Stimulated activated naive CD8-positive, alpha-beta T cell treated with anti-CD3 and anti-CD28 coated beads, Interleukin-15, amount 100 ng/mL, for 72 hours (primary cell): ENCODE measurements at regions not wholly inside any gene's neighbourhood (a gene's known extent, or its start where the extent isn't known, plus 50 kb on each side); places are given as distances from the start of the nearest gene placed in this dataset.
A peak's percentile ranks its signal among the peaks of the same experiment; 100 is the strongest.

Experiments used
- ATAC-seq: fragments of 150-1000 bp; cut with Tn5 transposase; 2 replicates; pipeline ENCODE4 v1.10.0; 2021; ENCODE audit warnings: mild to moderate bottlenecking, moderate library complexity
- DNase-seq, 2 donors: peaks; one replicate each; pipeline ENCODE4 v3.0.0; 2021 to 2022
- H3K27ac Mint-ChIP-seq, 2 donors: one replicate each; pipeline ENCODE4 v1.8.0; 2022; ENCODE audit warnings: mild to moderate bottlenecking in 2 of 2, mixed read lengths in 2 of 2, moderate library complexity in 2 of 2
- H3K27me3 Mint-ChIP-seq: one replicate; pipeline ENCODE4 v1.8.0; 2022; ENCODE audit warnings: mixed read lengths
- H3K4me1 Mint-ChIP-seq: one replicate; pipeline ENCODE4 v1.8.0; 2022; ENCODE audit warnings: mild to moderate bottlenecking, mixed read lengths
- H3K4me3 Mint-ChIP-seq, 2 donors: one replicate each; pipeline ENCODE4 v1.8.0; 2022; ENCODE audit warnings: mild to moderate bottlenecking in 2 of 2, mixed read lengths in 2 of 2, moderate library complexity in 1 of 2
- H3K9me3 Mint-ChIP-seq, 2 donors: one replicate each; pipeline ENCODE4 v1.8.0; 2022; ENCODE audit warnings: mixed read lengths in 2 of 2

GRCh38 chr2:212945526-212945925 lies 205.9 kb downstream of the IKZF2 start:
- Mint-ChIP-seq H3K27me3 (peaks cover 6% of the 10 kb centered on the region), H3K4me1 (no peaks in the 10 kb centered on the region), H3K27ac (no peak overlapping the region), H3K4me3 (no peak overlapping the region), H3K9me3 (no peaks in the 10 kb centered on the region)
- DNase-seq: no peak
- ATAC-seq: no peak

GRCh38 chr2:212943351-212943750 lies 208.1 kb downstream of the IKZF2 start:
- DNase-seq (no peak), ATAC-seq (no peak)
- Mint-ChIP-seq H3K27me3 (no peaks in the 10 kb centered on the region), H3K27ac (no peak overlapping the region), H3K4me3 (no peak overlapping the region), H3K4me1 (no peaks in the 10 kb centered on the region), H3K9me3 (peaks cover 0 to under 1% of the 10 kb centered on the region in 2 donors)

DNA sequence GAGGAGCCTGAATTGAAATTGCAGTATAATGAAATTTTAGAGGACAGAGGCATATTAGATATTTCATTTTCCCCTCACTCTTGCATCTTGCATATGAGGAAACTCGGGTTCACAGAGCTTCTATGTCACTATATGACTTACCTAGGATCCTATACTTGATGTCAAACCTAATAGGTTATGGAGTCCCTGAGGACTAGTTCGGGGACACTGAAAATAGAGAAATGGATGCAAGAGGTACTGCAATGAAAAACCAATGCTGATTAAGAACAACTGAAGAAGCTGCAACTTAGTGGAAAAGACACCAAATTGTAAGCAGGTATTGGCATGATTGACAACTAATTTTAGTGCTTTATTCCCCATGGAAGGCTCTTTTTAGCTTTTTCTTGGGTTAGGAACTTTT lies 210.1 kb downstream of the IKZF2 start:
- H3K27ac Mint-ChIP-seq: no peak overlapping the region
- ATAC-seq: no peak
- H3K4me1 Mint-ChIP-seq: no peaks in the 10 kb centered on the region
- DNase-seq: no peak
- H3K4me3 Mint-ChIP-seq: no peak overlapping the region
- no peaks in the 10 kb centered on the region for H3K27me3 Mint-ChIP-seq
- H3K9me3 Mint-ChIP-seq: peaks cover 0 to 4% of the 10 kb centered on the region in 2 donors

DNA sequence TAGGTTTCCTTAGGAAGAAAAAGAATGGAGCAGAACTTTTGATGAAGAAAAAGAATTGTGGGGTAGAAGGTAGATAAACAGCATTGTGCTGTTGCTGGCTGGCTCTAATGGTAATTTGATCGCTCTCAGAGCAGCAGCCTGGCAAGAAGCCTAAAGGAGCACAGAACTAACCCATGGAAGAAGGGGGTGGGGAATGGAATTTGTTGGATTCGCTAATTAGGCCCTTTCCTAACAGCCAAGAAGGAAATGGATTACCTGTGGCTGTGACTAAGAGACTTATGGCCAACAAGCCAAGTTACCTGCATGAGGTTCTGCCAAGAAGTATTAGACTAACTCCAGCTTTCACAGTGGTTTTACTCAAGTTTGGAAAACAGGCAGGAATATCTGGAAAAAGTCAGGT lies 210.6 kb downstream of the IKZF2 start:
- Mint-ChIP-seq H3K4me3 (no peak overlapping the region), H3K4me1 (no peaks in the 10 kb centered on the region), H3K27me3 (no peaks in the 10 kb centered on the region), H3K27ac (no peak overlapping the region), H3K9me3 (peaks cover 0 to 4% of the 10 kb centered on the region in 2 donors)
- DNase-seq: no peak
- no peak for ATAC-seq

- peaks cover 0 to 4% of the 10 kb centered on the region in 2 donors for H3K9me3 Mint-ChIP-seq
- DNase-seq: no peak
- H3K27ac Mint-ChIP-seq: no peak overlapping the region
- H3K27me3 Mint-ChIP-seq: no peaks in the 10 kb centered on the region
- no peak for ATAC-seq
- H3K4me1 Mint-ChIP-seq: no peaks in the 10 kb centered on the region
- H3K4me3 Mint-ChIP-seq: no peak overlapping the region
Measured at GRCh38 chr2:212939777-212940531, 211.5 kb downstream of the IKZF2 start.

- Mint-ChIP-seq H3K4me1 (no peaks in the 10 kb centered on the region), H3K4me3 (no peak overlapping the region), H3K9me3 (peaks cover 0 to 4% of the 10 kb centered on the region in 2 donors), H3K27ac (no peak overlapping the region), H3K27me3 (no peaks in the 10 kb centered on the region)
- DNase-seq (no peak), ATAC-seq (no peak)
Measured at GRCh38 chr2:212938144-212938793, 213.1 kb downstream of the IKZF2 start.

DNA sequence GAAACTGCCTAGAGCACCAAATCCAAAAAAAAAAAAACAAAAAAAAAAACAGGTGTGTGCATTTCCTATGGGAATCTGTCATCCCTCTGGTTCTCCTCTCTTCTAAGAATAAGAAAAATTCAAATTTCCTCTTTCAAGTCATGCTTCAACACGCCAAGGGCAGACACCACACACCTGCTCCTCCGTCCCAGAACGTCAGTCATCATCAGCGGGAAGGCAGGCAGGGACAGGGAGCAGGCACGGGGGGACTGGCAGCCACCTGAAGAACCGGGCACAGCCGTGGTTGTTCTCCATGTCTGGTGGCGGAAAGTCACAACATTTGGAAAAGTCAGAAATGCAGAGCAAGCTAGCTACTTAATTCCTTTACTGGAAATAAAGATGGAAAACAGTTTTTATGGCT lies 214.8 kb downstream of the IKZF2 start:
- no peak for ATAC-seq
- Mint-ChIP-seq H3K4me3 (no peak overlapping the region), H3K4me1 (no peaks in the 10 kb centered on the region), H3K9me3 (peaks cover 0 to 4% of the 10 kb centered on the region in 2 donors), H3K27ac (no peak overlapping the region), H3K27me3 (no peaks in the 10 kb centered on the region)
- DNase-seq: no peak

GRCh38 chr2:212935752-212936151 lies 215.7 kb downstream of the IKZF2 start:
- Mint-ChIP-seq H3K27me3 (no peaks in the 10 kb centered on the region), H3K9me3 (peaks cover 0 to 4% of the 10 kb centered on the region in 2 donors), H3K4me3 (no peak overlapping the region), H3K4me1 (no peaks in the 10 kb centered on the region), H3K27ac (no peak overlapping the region)
- ATAC-seq (no peak), DNase-seq (no peak)

DNA sequence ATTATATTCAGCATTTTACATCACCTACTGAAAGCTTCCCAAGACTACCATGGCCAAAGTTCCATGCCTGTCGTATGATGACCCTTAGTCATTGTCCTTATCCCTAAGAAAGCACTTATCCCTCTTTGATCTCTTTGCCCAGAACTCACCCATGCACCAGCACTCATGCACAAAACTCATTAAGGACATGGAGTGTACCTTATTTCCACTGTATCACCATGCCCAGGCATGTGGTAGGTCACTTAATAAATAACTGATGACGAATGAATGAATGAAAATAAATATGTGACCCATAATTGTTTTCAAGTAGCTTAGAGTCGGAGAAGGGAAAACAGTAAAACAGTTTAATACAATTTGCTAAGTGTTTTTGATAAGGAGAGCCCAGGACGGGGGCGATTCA lies 220.1 kb downstream of the IKZF2 start:
- H3K27ac Mint-ChIP-seq: no peak overlapping the region
- H3K27me3 Mint-ChIP-seq: no peaks in the 10 kb centered on the region
- DNase-seq (no peak), ATAC-seq (no peak)
- H3K4me3 Mint-ChIP-seq: no peak overlapping the region
- H3K4me1 Mint-ChIP-seq: peaks cover 12% of the 10 kb centered on the region
- no peaks in the 10 kb centered on the region for H3K9me3 Mint-ChIP-seq

DNA sequence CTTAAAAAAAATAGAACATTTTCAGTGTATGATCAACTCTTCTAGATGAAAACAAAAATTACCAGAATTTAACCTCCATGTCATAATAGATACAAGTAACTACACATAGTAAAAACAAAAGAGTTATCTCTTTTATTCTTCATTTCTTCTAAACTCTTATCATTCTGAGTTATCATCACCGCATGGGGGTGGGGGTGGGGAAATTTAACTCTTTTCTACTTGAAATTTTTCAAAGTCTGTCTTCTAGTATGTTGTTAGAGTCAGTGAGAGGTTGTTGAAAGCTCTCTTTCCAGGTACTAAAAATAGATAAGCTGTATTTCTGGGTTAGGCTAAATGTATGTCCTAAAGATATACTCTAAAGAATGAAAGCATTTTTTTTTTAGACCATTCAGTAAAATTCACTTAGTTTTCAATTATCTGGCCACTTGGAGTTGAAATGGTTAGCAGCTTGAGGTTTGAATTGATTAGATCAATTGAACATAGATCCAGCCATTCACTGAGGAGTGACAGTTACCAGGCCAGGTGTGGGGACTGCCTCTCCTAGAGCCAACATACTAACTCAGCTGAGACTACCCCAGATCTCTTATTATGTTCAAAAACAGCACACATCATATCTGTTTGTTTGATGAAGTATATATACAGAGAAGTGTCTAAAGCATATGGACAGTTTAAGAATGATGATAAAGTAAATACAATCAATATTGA lies 220.7 kb downstream of the IKZF2 start:
- H3K27me3 Mint-ChIP-seq: no peaks in the 10 kb centered on the region
- H3K27ac Mint-ChIP-seq: no peak overlapping the region
- H3K9me3 Mint-ChIP-seq: no peaks in the 10 kb centered on the region
- peaks cover 12% of the 10 kb centered on the region for H3K4me1 Mint-ChIP-seq
- H3K4me3 Mint-ChIP-seq: no peak overlapping the region
- ATAC-seq: no peak
- DNase-seq: no peak

DNA sequence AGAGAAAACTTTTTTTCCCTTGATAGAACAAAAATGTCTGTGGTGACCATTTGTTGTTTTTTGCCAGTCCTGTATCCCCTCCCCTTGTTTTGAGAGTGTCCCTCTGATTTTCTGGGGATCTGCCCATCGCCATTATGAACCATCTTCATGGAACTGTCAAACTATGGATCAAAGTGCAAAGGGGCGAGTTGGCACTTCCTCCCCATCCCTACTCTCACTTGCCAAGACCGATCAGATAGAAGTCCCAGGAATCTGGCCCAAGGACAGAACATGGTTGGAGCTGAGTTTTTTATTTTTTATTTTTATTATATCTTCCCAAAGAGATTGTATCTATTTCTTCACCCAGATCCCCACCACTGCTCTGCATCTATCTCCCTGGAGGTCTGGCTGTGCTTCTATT lies 221.4 kb downstream of the IKZF2 start:
- Mint-ChIP-seq H3K4me1 (peaks cover 12% of the 10 kb centered on the region), H3K27me3 (no peaks in the 10 kb centered on the region), H3K9me3 (peaks cover 0 to 2% of the 10 kb centered on the region in 2 donors), H3K4me3 (no peak overlapping the region), H3K27ac (no peak overlapping the region)
- no peak for DNase-seq
- no peak for ATAC-seq

- H3K4me1 Mint-ChIP-seq: peaks cover 12% of the 10 kb centered on the region
- ATAC-seq: peak; percentile 60
- no peak overlapping the region for H3K27ac Mint-ChIP-seq
- no peak for DNase-seq
- H3K4me3 Mint-ChIP-seq: no peak overlapping the region
- H3K27me3 Mint-ChIP-seq: no peaks in the 10 kb centered on the region
- peaks cover 0 to 5% of the 10 kb centered on the region in 2 donors for H3K9me3 Mint-ChIP-seq
Measured at GRCh38 chr2:212929116-212929515, 222.3 kb downstream of the IKZF2 start.

DNA sequence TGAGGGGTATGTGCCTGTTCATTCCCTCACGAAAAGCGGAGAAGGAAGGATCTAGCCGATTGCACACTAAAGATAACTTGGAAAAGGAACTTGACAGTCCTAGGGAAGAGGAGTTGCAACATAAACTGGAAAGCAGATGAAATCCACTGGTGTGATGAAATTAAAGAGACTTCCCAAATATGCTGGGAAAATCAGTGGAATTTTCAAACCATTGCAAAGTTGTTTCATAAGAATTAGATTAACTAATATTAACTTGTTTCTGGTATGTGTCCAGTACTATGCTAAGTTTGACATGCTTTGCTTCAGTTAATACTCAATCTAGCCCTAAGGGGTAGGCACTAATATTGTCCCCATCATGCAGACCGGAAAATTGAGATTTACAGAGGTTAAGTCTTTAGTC lies 222.7 kb downstream of the IKZF2 start:
- no peak for ATAC-seq
- H3K9me3 Mint-ChIP-seq: peaks cover 0 to 5% of the 10 kb centered on the region in 2 donors
- peaks cover 12% of the 10 kb centered on the region for H3K4me1 Mint-ChIP-seq
- H3K27me3 Mint-ChIP-seq: no peaks in the 10 kb centered on the region
- no peak overlapping the region for H3K27ac Mint-ChIP-seq
- no peak overlapping the region for H3K4me3 Mint-ChIP-seq
- no peak for DNase-seq

DNA sequence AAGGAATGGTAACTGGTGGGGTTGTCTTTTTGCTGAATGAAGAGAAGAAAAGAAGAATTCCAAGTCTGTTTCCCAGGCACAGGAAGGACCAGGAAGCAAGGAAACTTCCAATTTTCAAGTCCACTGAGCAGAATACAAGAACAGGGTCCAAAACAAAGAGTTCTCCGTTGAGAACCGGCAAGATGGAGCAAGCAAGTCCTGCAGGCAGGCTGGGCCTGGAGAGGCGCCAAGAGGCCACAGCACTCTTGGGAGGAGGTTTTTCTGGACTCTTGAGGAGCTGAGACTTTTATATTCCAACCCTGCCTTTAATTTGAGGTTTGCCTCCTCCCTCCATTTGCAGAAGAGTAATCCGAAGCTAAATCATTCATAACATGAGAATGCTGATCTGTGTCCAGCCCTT lies 224.5 kb downstream of the IKZF2 start:
- ATAC-seq: no peak
- peaks cover 12% of the 10 kb centered on the region for H3K4me1 Mint-ChIP-seq
- no peak overlapping the region for H3K4me3 Mint-ChIP-seq

GRCh38 chr2:212923393-212923792 lies 228.0 kb downstream of the IKZF2 start:
- DNase-seq (no peak), ATAC-seq (no peak)
- Mint-ChIP-seq H3K27me3 (no peaks in the 10 kb centered on the region), H3K9me3 (peaks cover 0 to 10% of the 10 kb centered on the region in 2 donors), H3K4me3 (no peak overlapping the region), H3K27ac (no peak overlapping the region), H3K4me1 (peaks cover 9% of the 10 kb centered on the region)

More for the DNA sequence above, 224.5 kb downstream of the IKZF2 start:
- H3K27ac Mint-ChIP-seq: no peak overlapping the region
- no peak for DNase-seq
- peaks cover 0 to 5% of the 10 kb centered on the region in 2 donors for H3K9me3 Mint-ChIP-seq
- no peaks in the 10 kb centered on the region for H3K27me3 Mint-ChIP-seq

GRCh38 chr2:212922701-212923100 lies 228.7 kb downstream of the IKZF2 start:
- no peak for ATAC-seq
- H3K27ac Mint-ChIP-seq: no peak overlapping the region
- no peak overlapping the region for H3K4me3 Mint-ChIP-seq
- peaks cover 0 to 10% of the 10 kb centered on the region in 2 donors for H3K9me3 Mint-ChIP-seq
- H3K27me3 Mint-ChIP-seq: no peaks in the 10 kb centered on the region
- H3K4me1 Mint-ChIP-seq: peaks cover 7% of the 10 kb centered on the region
- DNase-seq: no peak
